ENCODE measurements at regions not wholly inside any gene's neighbourhood (a gene's known extent, or its start where the extent isn't known, plus 50 kb on each side); places are given as distances from the start of the nearest gene placed in this dataset.
A peak's percentile ranks its signal among the peaks of the same experiment; 100 is the strongest.

DNA sequence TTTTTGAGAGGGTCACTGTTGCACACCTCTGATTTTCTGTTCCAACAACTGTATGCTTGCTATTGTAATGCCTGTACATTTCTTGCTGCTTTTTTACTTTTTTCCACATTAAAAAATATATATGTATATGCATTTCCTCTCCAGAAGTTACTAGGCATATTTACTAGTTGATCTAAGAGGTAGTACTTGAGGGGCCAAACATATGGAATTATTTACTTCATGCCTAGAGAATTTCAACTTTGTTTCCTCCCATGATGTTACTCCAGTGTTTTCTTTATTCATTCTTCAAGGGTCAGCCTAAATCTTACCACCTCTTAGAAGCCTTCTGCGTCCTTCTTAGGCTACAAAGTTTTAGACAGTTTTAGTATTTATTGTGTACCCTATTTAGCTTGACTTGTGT lies 122.7 kb downstream of the NMUR2 start:
- DNase-seq (ENCODE audit: low read depth): no peak
- TF ChIP-seq CTCF (conservative IDR thresholded peaks at IDR 0.05; ENCODE audit: control insufficient read depth, insufficient read depth, low read depth, low read length): no peak

GRCh38 chr5:152277936-152278335 lies 127.1 kb downstream of the NMUR2 start:
- TF ChIP-seq CTCF (conservative IDR thresholded peaks at IDR 0.05; ENCODE audit: control insufficient read depth, insufficient read depth, low read depth, low read length): no peak

More for the DNA sequence above, 122.7 kb downstream of the NMUR2 start:
- H3K4me3 ChIP-seq (ENCODE audit: control insufficient read depth, low read depth, low read length): no peak overlapping the region

DNA sequence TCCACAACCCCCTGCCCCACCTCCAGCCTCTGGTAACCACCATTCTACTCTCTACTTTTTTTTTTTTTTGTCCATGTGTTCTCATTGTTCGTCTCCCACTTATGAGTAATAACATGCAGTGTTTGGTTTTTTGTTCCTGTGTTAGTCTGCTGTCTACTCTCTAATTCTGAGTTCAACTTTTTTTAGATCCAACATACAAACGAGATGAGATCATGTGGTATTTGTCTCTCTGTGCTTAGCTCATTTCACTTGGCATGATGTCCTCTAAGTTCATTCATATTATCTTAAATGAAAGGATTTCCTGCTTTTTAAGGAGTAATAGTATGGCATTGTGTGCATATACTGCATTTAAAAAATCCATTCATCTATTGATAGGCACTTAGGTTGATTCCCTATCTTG lies 130.9 kb downstream of the NMUR2 start:
- DNase-seq (ENCODE audit: low read depth): no peak
- H3K4me3 ChIP-seq (ENCODE audit: control insufficient read depth, low read depth, low read length): no peak overlapping the region
- TF ChIP-seq CTCF (conservative IDR thresholded peaks at IDR 0.05; ENCODE audit: control insufficient read depth, insufficient read depth, low read depth, low read length): no peak

More at GRCh38 chr5:152277936-152278335, 127.1 kb downstream of the NMUR2 start:
- no peak for DNase-seq (ENCODE audit: low read depth)
- H3K4me3 ChIP-seq (ENCODE audit: control insufficient read depth, low read depth, low read length): no peak overlapping the region

- peak; percentile 0 for DNase-seq (ENCODE audit: low read depth)
- no peak overlapping the region for H3K4me3 ChIP-seq (ENCODE audit: control insufficient read depth, low read depth, low read length)
- no peak for TF ChIP-seq CTCF (conservative IDR thresholded peaks at IDR 0.05; ENCODE audit: control insufficient read depth, insufficient read depth, low read depth, low read length)
Measured at GRCh38 chr5:152271420-152271819, 133.7 kb downstream of the NMUR2 start.

DNA sequence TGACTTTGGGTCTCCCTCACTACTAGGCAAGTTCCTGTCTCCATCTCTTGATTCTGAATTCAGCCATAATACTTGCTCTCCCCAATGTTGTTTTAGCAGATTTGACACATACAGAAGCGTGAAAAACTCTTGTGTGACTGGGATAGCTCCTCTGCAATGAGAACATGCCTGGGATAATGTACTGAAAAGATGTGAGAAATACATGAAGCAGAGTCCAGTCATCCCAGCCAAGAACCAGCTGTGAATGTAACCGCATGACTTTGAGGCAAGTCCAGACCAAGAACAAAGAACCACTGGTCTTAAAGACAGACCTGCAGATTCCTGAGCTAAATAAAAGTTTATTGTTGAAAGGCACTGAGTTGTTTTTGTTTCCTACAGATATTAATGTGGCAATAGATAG lies 135.0 kb downstream of the NMUR2 start:
- TF ChIP-seq CTCF (conservative IDR thresholded peaks at IDR 0.05; ENCODE audit: control insufficient read depth, insufficient read depth, low read depth, low read length): no peak
- H3K4me3 ChIP-seq (ENCODE audit: control insufficient read depth, low read depth, low read length): no peak overlapping the region
- DNase-seq (ENCODE audit: low read depth): no peak

DNA sequence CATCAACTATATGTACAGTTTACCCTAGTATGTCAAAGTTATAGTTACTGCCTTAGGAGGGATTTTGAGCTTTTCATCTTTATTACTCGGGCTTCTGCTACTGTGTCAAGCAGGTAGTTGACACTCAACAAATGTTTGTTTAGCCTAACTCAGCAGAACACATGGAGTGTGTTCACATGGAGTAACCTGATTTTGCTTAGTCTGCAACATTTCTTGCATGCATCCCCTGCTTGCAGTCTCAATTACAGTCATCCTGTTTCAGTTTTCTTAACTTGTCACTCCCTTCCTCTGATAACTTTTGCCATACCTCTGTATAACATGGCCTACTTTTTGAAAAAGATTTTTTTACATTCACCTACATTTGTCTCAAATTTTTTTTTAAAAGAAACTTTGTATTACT lies 135.5 kb downstream of the NMUR2 start:
- no peak for TF ChIP-seq CTCF (conservative IDR thresholded peaks at IDR 0.05; ENCODE audit: control insufficient read depth, insufficient read depth, low read depth, low read length)
- no peak for DNase-seq (ENCODE audit: low read depth)
- H3K4me3 ChIP-seq (ENCODE audit: control insufficient read depth, low read depth, low read length): no peak overlapping the region

- DNase-seq (ENCODE audit: low read depth): no peak
- H3K4me3 ChIP-seq (ENCODE audit: control insufficient read depth, low read depth, low read length): no peak overlapping the region
- TF ChIP-seq CTCF (conservative IDR thresholded peaks at IDR 0.05; ENCODE audit: control insufficient read depth, insufficient read depth, low read depth, low read length): no peak
Measured at GRCh38 chr5:152264645-152265254, 140.3 kb downstream of the NMUR2 start.

All from fibroblast of mammary gland (primary cell).